ENCODE measurements at regions not wholly inside any gene's neighbourhood (a gene's known extent, or its start where the extent isn't known, plus 50 kb on each side); places are given as distances from the start of the nearest gene placed in this dataset.

GRCh38 chr16:51057102-51057793, 93.8 kb downstream of the SALL1 start:
- no peak for TF ChIP-seq CTCF (IDR thresholded peaks at IDR 0.05; ENCODE audit: low read depth, low read length)
- no peak for TF ChIP-seq EZH2phosphoT487 (IDR thresholded peaks at IDR 0.05; ENCODE audit: low read depth)
